HL-60 (cell line): ENCODE measurements at regions not wholly inside any gene's neighbourhood (a gene's known extent, or its start where the extent isn't known, plus 50 kb on each side); places are given as distances from the start of the nearest gene placed in this dataset.

Experiments used
- DNase-seq, 2 experiments: peaks; one replicate each; pipeline ENCODE4 v3.0.0-alpha.2; 2010 to 2020; ENCODE audit warnings: low read depth in 1 of 2, low spot score in 1 of 2
- H3K27ac ChIP-seq: fragments of 250-450 bp; sonication (Bioruptor Pico); replicated peaks from 2 replicates; pipeline ENCODE4 v1.5.1; 2020; ENCODE audit warnings: mild to moderate bottlenecking, moderate library complexity
- H3K27me3 ChIP-seq: fragments of 250-450 bp; sonication (Bioruptor Pico); 2 replicates; pipeline ENCODE4 v1.5.1; 2021; ENCODE audit warnings: mild to moderate bottlenecking, moderate library complexity; ENCODE audit not compliant: insufficient read depth, poor library complexity, severe bottlenecking
- H3K4me3 ChIP-seq: replicated peaks from 2 replicates; pipeline ENCODE4 v1.5.1; 2011; ENCODE audit warnings: mild to moderate bottlenecking, control low read depth, low read length; ENCODE audit not compliant: insufficient read depth
- CTCF ChIP-seq: IDR thresholded peaks from one replicate; pipeline ENCODE4 v1.5.1; 2011; ENCODE audit warnings: low read length, control low read depth, inconsistent platforms; ENCODE audit not compliant: insufficient read depth
- GABPA ChIP-seq: IDR thresholded peaks from 2 replicates; pipeline ENCODE4 v1.6.1; 2012; ENCODE audit warnings: low read depth
- POLR2AphosphoS5 ChIP-seq: IDR thresholded peaks from 2 replicates; pipeline ENCODE4 v1.6.1; 2012; ENCODE audit warnings: low read depth
- REST ChIP-seq: IDR thresholded peaks from 2 replicates; pipeline ENCODE4 v1.6.1; 2012; ENCODE audit warnings: low read depth; ENCODE audit not compliant: insufficient replicate concordance
- SPI1 ChIP-seq: IDR thresholded peaks from 2 replicates; pipeline ENCODE4 v1.6.1; 2012; ENCODE audit warnings: low read depth, mild to moderate bottlenecking, borderline replicate concordance

- Histone ChIP-seq H3K27me3 (no peaks in the 10 kb centered on the region), H3K4me3 (no peak overlapping the region), H3K27ac (no peak overlapping the region)
- no peak for DNase-seq
- TF ChIP-seq GABPA = no peak
Measured at GRCh38 chr14:101184104-101184455, 280.6 kb upstream of the RTL1 start.

GRCh38 chr14:101184572-101184971, 281.1 kb upstream of the RTL1 start:
- no peak overlapping the region for H3K4me3 ChIP-seq
- TF ChIP-seq CTCF (no peak), SPI1 (no peak), POLR2AphosphoS5 (no peak), REST (no peak), GABPA (no peak)
- no peak for DNase-seq
- H3K27me3 ChIP-seq = no peaks in the 10 kb centered on the region
- no peak overlapping the region for H3K27ac ChIP-seq

GRCh38 chr14:101185073-101185835, 281.7 kb upstream of the RTL1 start:
- no peak for TF ChIP-seq CTCF
- Histone ChIP-seq H3K27me3 (no peaks in the 10 kb centered on the region), H3K4me3 (no peak overlapping the region), H3K27ac (no peak overlapping the region)
- DNase-seq = no peak

- no peak for DNase-seq
- no peak overlapping the region for H3K27ac ChIP-seq
- TF ChIP-seq GABPA (no peak), SPI1 (no peak), REST (no peak), CTCF (no peak), POLR2AphosphoS5 (no peak)
- H3K27me3 ChIP-seq = no peaks in the 10 kb centered on the region
- no peak overlapping the region for H3K4me3 ChIP-seq
Measured at GRCh38 chr14:101185946-101186345, 282.4 kb upstream of the RTL1 start.
